ENCODE measurements at regions not wholly inside any gene's neighbourhood (a gene's known extent, or its start where the extent isn't known, plus 50 kb on each side); places are given as distances from the start of the nearest gene placed in this dataset.

- H3K4me3 Mint-ChIP-seq: no peak overlapping the region
- CTCF ChIA-PET: no interaction called here
- no peak overlapping the region for H3K27ac Mint-ChIP-seq
- H3K36me3 Mint-ChIP-seq: no peaks in the 10 kb centered on the region
- H3K27me3 Mint-ChIP-seq: no peaks in the 10 kb centered on the region
- H3K4me1 Mint-ChIP-seq: no peaks in the 10 kb centered on the region
- no peak for DNase-seq
- peaks cover 4% of the 10 kb centered on the region for H3K9me3 Mint-ChIP-seq
These were observed 131.2 kb upstream of the ARHGAP42 start for GRCh38 chr11:100555931-100556330.

- DNase-seq: no peak
- no peaks in the 10 kb centered on the region for H3K36me3 Mint-ChIP-seq
- H3K9me3 Mint-ChIP-seq: peaks cover 4% of the 10 kb centered on the region
- H3K4me1 Mint-ChIP-seq: no peaks in the 10 kb centered on the region
- H3K4me3 Mint-ChIP-seq: no peak overlapping the region
- CTCF ChIA-PET: no interaction called here
- no peak overlapping the region for H3K27ac Mint-ChIP-seq
- H3K27me3 Mint-ChIP-seq: no peaks in the 10 kb centered on the region
These were observed 130.3 kb upstream of the ARHGAP42 start for GRCh38 chr11:100556781-100557180.

DNA sequence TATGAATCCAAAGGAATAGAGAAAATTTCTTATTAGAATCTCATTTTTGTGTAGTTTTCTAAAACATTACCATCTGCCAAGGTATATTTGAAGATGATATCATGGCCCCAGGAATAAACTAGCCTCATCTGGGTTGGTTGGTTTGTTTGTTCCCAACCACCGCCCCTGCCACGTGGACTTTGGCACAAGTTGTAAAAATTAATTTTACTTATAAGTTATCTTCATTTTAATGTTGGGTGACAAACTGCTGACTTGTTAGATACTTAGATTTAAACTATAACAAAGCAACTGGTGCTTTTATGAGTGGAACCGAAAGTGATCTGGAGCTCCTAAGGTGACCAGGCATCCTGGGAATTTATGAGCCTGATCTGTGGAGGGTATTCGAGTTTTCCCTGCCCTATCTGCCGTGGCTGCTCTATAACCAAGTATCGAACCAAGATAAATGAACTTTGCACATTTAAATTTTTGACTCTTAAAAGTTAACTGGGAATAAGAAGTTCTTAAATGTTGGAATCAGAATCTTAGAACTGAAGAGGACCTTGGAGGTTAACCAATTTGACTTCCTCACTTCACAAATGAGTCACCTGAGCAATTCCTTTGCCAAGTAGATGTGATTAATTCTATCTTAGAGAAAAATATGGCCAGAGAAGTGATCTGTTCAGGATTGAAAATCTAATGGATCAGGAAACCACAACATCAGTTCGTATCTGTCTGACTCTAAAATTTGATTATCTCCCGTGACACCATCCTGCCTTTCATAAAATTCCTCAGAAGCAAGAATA lies 129.1 kb upstream of the ARHGAP42 start:
- Mint-ChIP-seq H3K27ac (no peak overlapping the region), H3K9me3 (peaks cover 4% of the 10 kb centered on the region), H3K4me1 (no peaks in the 10 kb centered on the region), H3K4me3 (no peak overlapping the region), H3K27me3 (no peaks in the 10 kb centered on the region), H3K36me3 (no peaks in the 10 kb centered on the region)
- CTCF ChIA-PET: no interaction called here
- DNase-seq: no peak

- DNase-seq: no peak
- H3K27ac Mint-ChIP-seq: no peak overlapping the region
- H3K4me1 Mint-ChIP-seq: no peaks in the 10 kb centered on the region
- H3K4me3 Mint-ChIP-seq: no peak overlapping the region
- peaks cover 2% of the 10 kb centered on the region for H3K9me3 Mint-ChIP-seq
- H3K36me3 Mint-ChIP-seq: no peaks in the 10 kb centered on the region
- CTCF ChIA-PET: no interaction called here
- H3K27me3 Mint-ChIP-seq: no peaks in the 10 kb centered on the region
These were observed 126.5 kb upstream of the ARHGAP42 start for GRCh38 chr11:100560606-100561005.

DNA sequence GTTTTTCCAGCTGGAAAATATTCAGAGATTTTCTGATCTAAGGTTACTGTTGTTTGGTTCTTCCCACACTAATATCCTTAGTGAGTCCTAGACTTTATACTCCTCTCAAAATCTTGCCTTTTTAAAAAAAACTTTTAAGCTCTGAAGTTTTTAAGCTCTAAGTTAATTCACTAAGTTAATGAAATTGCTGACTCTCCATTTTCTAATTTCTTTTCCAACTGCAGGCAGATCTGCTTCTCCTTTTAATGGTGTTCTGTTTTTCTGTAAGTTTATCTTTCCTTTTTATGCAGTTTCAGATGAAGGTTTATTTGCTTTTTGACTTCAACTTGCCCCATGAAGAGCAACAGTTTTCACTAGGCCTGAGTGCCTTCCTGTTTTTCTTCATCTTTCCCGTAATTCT lies 125.8 kb upstream of the ARHGAP42 start:
- Mint-ChIP-seq H3K27ac (no peak overlapping the region), H3K9me3 (peaks cover 2% of the 10 kb centered on the region), H3K4me3 (no peak overlapping the region), H3K36me3 (no peaks in the 10 kb centered on the region), H3K27me3 (no peaks in the 10 kb centered on the region), H3K4me1 (no peaks in the 10 kb centered on the region)
- no peak for DNase-seq
- CTCF ChIA-PET: no interaction called here

- no peaks in the 10 kb centered on the region for H3K27me3 Mint-ChIP-seq
- CTCF ChIA-PET: no interaction called here
- peaks cover 2% of the 10 kb centered on the region for H3K9me3 Mint-ChIP-seq
- no peak overlapping the region for H3K4me3 Mint-ChIP-seq
- DNase-seq: no peak
- no peaks in the 10 kb centered on the region for H3K4me1 Mint-ChIP-seq
- H3K27ac Mint-ChIP-seq: no peak overlapping the region
- H3K36me3 Mint-ChIP-seq: no peaks in the 10 kb centered on the region
These were observed 125.0 kb upstream of the ARHGAP42 start for GRCh38 chr11:100562128-100562527.

- Mint-ChIP-seq H3K27me3 (no peaks in the 10 kb centered on the region), H3K4me1 (no peaks in the 10 kb centered on the region), H3K9me3 (no peaks in the 10 kb centered on the region), H3K27ac (no peak overlapping the region), H3K36me3 (no peaks in the 10 kb centered on the region), H3K4me3 (no peak overlapping the region)
- CTCF ChIA-PET: no interaction called here
- DNase-seq: no peak
These were observed 123.4 kb upstream of the ARHGAP42 start for GRCh38 chr11:100563541-100564280.

- no peaks in the 10 kb centered on the region for H3K36me3 Mint-ChIP-seq
- no peak overlapping the region for H3K27ac Mint-ChIP-seq
- H3K27me3 Mint-ChIP-seq: no peaks in the 10 kb centered on the region
- CTCF ChIA-PET: no interaction called here
- no peaks in the 10 kb centered on the region for H3K4me1 Mint-ChIP-seq
- H3K4me3 Mint-ChIP-seq: no peak overlapping the region
- H3K9me3 Mint-ChIP-seq: no peaks in the 10 kb centered on the region
- no peak for DNase-seq
These were observed 113.1 kb upstream of the ARHGAP42 start for GRCh38 chr11:100573911-100574513.

GRCh38 chr11:100574894-100575769 lies 112.0 kb upstream of the ARHGAP42 start:
- CTCF ChIA-PET: no interaction called here
- no peak overlapping the region for H3K4me3 Mint-ChIP-seq
- H3K36me3 Mint-ChIP-seq: no peaks in the 10 kb centered on the region
- H3K27me3 Mint-ChIP-seq: no peaks in the 10 kb centered on the region
- H3K9me3 Mint-ChIP-seq: no peaks in the 10 kb centered on the region
- no peak for DNase-seq
- H3K4me1 Mint-ChIP-seq: no peaks in the 10 kb centered on the region
- no peak overlapping the region for H3K27ac Mint-ChIP-seq

DNA sequence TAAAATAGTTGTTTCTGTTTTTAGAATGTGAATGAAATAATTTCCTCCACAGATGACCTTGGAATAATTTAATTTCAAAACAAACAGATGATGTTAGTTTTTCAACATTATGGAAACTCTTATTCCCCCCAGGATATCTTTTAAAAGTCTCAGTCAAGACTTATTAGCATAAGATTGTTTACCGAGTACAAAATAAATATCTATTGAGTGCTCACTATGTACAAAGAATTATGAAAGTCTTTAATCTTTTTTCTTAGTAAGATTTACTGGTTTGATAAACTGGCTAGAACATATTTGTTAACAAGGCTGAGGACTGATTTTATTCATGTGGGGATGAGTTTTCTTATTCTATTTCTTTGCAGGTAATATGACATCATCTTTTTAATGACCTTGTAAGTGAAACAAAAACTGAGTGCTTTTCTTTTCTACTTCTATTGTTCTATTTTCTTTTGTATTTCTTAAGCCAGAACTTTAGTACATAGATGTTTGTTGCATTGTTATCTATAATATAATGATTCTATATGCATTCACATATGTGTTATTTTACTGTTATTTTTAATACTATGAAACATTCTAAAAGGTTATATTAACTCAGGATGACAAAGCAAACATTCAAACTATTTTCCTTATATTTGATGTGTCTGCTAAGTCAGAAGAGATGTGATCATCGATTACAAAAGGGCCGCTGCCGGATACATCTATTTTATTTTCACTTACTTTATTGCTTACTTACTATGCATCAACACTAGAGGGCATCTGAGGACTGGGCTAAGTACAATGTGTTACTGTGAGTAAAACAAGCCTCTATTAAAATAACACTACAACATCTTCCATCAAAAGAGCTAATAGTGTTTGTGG lies 111.0 kb upstream of the ARHGAP42 start:
- no peak overlapping the region for H3K27ac Mint-ChIP-seq
- DNase-seq: no peak
- H3K4me1 Mint-ChIP-seq: no peaks in the 10 kb centered on the region
- CTCF ChIA-PET: interaction anchor here (0.8 to 2.1 kb wide), 5 partner anchors 279 to 860 kb away, joined by 3 to 6 read pairs (median 4); no protein-coding TSS in a partner anchor
- H3K4me3 Mint-ChIP-seq: no peak overlapping the region
- no peaks in the 10 kb centered on the region for H3K27me3 Mint-ChIP-seq
- no peaks in the 10 kb centered on the region for H3K9me3 Mint-ChIP-seq
- H3K36me3 Mint-ChIP-seq: no peaks in the 10 kb centered on the region

GRCh38 chr11:100576718-100577021 lies 110.4 kb upstream of the ARHGAP42 start:
- Mint-ChIP-seq H3K27ac (no peak overlapping the region), H3K36me3 (no peaks in the 10 kb centered on the region), H3K27me3 (no peaks in the 10 kb centered on the region), H3K4me3 (no peak overlapping the region), H3K9me3 (no peaks in the 10 kb centered on the region), H3K4me1 (no peaks in the 10 kb centered on the region)
- DNase-seq: no peak
- CTCF ChIA-PET: interaction anchor here (0.8 to 2.1 kb wide), 5 partner anchors 278 to 859 kb away, joined by 3 to 6 read pairs (median 4); no protein-coding TSS in a partner anchor

GRCh38 chr11:100578831-100579311 lies 108.2 kb upstream of the ARHGAP42 start:
- Mint-ChIP-seq H3K27ac (no peak overlapping the region), H3K27me3 (no peaks in the 10 kb centered on the region), H3K4me3 (no peak overlapping the region), H3K4me1 (no peaks in the 10 kb centered on the region), H3K9me3 (no peaks in the 10 kb centered on the region), H3K36me3 (no peaks in the 10 kb centered on the region)
- CTCF ChIA-PET: interaction anchor here (1.2 kb wide), 1 partner anchor 354 kb away, joined by 3 read pairs; no protein-coding TSS in a partner anchor
- no peak for DNase-seq

GRCh38 chr11:100581318-100581717 lies 105.8 kb upstream of the ARHGAP42 start:
- Mint-ChIP-seq H3K4me3 (no peak overlapping the region), H3K27me3 (no peaks in the 10 kb centered on the region), H3K4me1 (no peaks in the 10 kb centered on the region), H3K9me3 (no peaks in the 10 kb centered on the region), H3K27ac (no peak overlapping the region), H3K36me3 (no peaks in the 10 kb centered on the region)
- no peak for DNase-seq
- CTCF ChIA-PET: no interaction called here
